ENCODE measurements at regions not wholly inside any gene's neighbourhood (a gene's known extent, or its start where the extent isn't known, plus 50 kb on each side); places are given as distances from the start of the nearest gene placed in this dataset.

GRCh38 chr20:41716436-41716835 lies 98.3 kb upstream of the CHD6 start:
- TF ChIP-seq CTCF (IDR thresholded peaks at IDR 0.05 in 2 of 3, conservative IDR thresholded peaks at IDR 0.05 in 1 of 3; ENCODE audit: borderline replicate concordance in 1 of 3, insufficient read depth in 1 of 3, low read depth in 2 of 3, low read length in 2 of 3) (no peak), EZH2 (IDR thresholded peaks at IDR 0.05) (no peak), RAD21 (IDR thresholded peaks at IDR 0.05; ENCODE audit: low read depth) (no peak), EZH2phosphoT487 (IDR thresholded peaks at IDR 0.05; ENCODE audit: borderline replicate concordance) (no peak), POLR2A (IDR thresholded peaks at IDR 0.05; ENCODE audit: borderline replicate concordance, extremely low read depth, insufficient read depth, insufficient read length) (no peak), JUND (IDR thresholded peaks at IDR 0.05) (no peak), SP1 (IDR thresholded peaks at IDR 0.05; ENCODE audit: low read depth) (no peak), SIN3A (IDR thresholded peaks at IDR 0.05; ENCODE audit: low read depth) (no peak), MAX (IDR thresholded peaks at IDR 0.05) (no peak)
